ENCODE measurements at regions not wholly inside any gene's neighbourhood (a gene's known extent, or its start where the extent isn't known, plus 50 kb on each side); places are given as distances from the start of the nearest gene placed in this dataset.

GRCh38 chr4:143118663-143119062, 66.1 kb upstream of the USP38 start:
- TF ChIP-seq, protein P1, sequence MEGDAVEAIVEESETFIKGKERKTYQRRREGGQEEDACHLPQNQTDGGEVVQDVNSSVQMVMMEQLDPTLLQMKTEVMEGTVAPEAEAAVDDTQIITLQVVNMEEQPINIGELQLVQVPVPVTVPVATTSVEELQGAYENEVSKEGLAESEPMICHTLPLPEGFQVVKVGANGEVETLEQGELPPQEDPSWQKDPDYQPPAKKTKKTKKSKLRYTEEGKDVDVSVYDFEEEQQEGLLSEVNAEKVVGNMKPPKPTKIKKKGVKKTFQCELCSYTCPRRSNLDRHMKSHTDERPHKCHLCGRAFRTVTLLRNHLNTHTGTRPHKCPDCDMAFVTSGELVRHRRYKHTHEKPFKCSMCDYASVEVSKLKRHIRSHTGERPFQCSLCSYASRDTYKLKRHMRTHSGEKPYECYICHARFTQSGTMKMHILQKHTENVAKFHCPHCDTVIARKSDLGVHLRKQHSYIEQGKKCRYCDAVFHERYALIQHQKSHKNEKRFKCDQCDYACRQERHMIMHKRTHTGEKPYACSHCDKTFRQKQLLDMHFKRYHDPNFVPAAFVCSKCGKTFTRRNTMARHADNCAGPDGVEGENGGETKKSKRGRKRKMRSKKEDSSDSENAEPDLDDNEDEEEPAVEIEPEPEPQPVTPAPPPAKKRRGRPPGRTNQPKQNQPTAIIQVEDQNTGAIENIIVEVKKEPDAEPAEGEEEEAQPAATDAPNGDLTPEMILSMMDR (IDR thresholded peaks at IDR 0.05) = no peak
- no peak for TF ChIP-seq ZFX (IDR thresholded peaks at IDR 0.05; ENCODE audit: borderline replicate concordance)

All from 22Rv1 (cell line).